SK-N-SH treated with all-trans-retinoic acid at 6 μM for 48 hours (cell line): ENCODE measurements at regions not wholly inside any gene's neighbourhood (a gene's known extent, or its start where the extent isn't known, plus 50 kb on each side); places are given as distances from the start of the nearest gene placed in this dataset.

Experiments
- ARNTL ChIP-seq: fragments of 450-650 bp; formaldehyde crosslinking; IDR thresholded peaks from 2 replicates; pipeline ENCODE4 v1.5.0; 2020; ENCODE audit warnings: low read depth, mild to moderate bottlenecking, moderate library complexity, borderline replicate concordance
- BACH2 ChIP-seq: fragments of 250-450 bp; sonication (Bioruptor Pico); IDR thresholded peaks from 2 replicates; pipeline ENCODE4 v1.9.0; 2021; ENCODE audit warnings: mild to moderate bottlenecking, borderline replicate concordance
- ESRRG ChIP-seq: fragments of 250-450 bp; sonication (Bioruptor Pico); IDR thresholded peaks from 2 replicates; pipeline ENCODE4 v1.6.1; 2021; ENCODE audit warnings: mild to moderate bottlenecking
- PPARA ChIP-seq: fragments of 250-450 bp; sonication (Bioruptor Pico); IDR thresholded peaks from 2 replicates; pipeline ENCODE4 v1.5.0; 2020; ENCODE audit warnings: mild to moderate bottlenecking, borderline replicate concordance
- RARB ChIP-seq: fragments of 250-450 bp; sonication (Bioruptor Pico); IDR thresholded peaks from 2 replicates; pipeline ENCODE4 v1.8.0; 2021; ENCODE audit warnings: mild to moderate bottlenecking, moderate library complexity
- ZFP3 ChIP-seq: fragments of 250-450 bp; sonication (Bioruptor Pico); IDR thresholded peaks from 2 replicates; pipeline ENCODE4 v1.5.0; 2020; ENCODE audit warnings: mild to moderate bottlenecking, moderate library complexity
- ZFP30 ChIP-seq: fragments of 450-650 bp; formaldehyde crosslinking; IDR thresholded peaks from 2 replicates; pipeline ENCODE4 v1.5.0; 2022; ENCODE audit warnings: mild to moderate bottlenecking, moderate library complexity
- ZNF70 ChIP-seq: fragments of 450-650 bp; formaldehyde crosslinking; IDR thresholded peaks from 2 replicates; pipeline ENCODE4 v1.5.0; 2020; ENCODE audit warnings: mild to moderate bottlenecking, moderate library complexity
- TF ChIP-seq, protein P1 (sequence below): fragments of 250-450 bp; sonication (Bioruptor Pico); IDR thresholded peaks from 2 replicates; pipeline ENCODE4 v1.5.1; 2021; ENCODE audit warnings: mild to moderate bottlenecking, moderate library complexity
- TF ChIP-seq, protein P2 (sequence below): fragments of 250-450 bp; sonication (Bioruptor Pico); IDR thresholded peaks from 2 replicates; pipeline ENCODE4 v1.5.1; 2020; ENCODE audit warnings: low read depth, mild to moderate bottlenecking, moderate library complexity

DNA sequence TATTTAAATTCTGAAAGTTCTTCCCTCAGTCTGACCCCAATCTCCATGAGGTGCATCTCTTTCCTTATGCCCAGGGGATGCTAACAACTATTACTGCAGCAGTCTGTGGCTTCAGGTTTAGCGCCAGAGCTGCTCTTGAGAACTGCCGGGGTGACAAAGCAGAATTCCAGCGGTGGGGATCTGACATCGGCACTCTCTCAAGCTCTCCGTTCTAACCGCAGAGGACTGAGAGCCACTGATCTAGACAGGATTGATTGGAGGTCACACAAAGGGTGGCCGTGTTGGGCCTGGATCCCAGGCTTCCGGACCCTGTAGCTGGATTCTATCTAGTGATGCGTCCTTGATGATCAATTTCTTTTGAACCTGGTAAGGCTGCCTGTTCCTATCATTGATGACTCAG lies 155.6 kb upstream of the TMEM132C start:
- TF ChIP-seq RARB (CRISPR knock-in tag) = no peak
- TF ChIP-seq ZFP3 (CRISPR knock-in tag) = no peak
- no peak for TF ChIP-seq BACH2
- TF ChIP-seq, protein P1, sequence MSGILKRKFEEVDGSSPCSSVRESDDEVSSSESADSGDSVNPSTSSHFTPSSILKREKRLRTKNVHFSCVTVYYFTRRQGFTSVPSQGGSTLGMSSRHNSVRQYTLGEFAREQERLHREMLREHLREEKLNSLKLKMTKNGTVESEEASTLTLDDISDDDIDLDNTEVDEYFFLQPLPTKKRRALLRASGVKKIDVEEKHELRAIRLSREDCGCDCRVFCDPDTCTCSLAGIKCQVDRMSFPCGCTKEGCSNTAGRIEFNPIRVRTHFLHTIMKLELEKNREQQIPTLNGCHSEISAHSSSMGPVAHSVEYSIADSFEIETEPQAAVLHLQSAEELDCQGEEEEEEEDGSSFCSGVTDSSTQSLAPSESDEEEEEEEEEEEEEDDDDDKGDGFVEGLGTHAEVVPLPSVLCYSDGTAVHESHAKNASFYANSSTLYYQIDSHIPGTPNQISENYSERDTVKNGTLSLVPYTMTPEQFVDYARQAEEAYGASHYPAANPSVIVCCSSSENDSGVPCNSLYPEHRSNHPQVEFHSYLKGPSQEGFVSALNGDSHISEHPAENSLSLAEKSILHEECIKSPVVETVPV (CRISPR knock-in tag) = no peak
- no peak for TF ChIP-seq ESRRG
- TF ChIP-seq, protein P2, sequence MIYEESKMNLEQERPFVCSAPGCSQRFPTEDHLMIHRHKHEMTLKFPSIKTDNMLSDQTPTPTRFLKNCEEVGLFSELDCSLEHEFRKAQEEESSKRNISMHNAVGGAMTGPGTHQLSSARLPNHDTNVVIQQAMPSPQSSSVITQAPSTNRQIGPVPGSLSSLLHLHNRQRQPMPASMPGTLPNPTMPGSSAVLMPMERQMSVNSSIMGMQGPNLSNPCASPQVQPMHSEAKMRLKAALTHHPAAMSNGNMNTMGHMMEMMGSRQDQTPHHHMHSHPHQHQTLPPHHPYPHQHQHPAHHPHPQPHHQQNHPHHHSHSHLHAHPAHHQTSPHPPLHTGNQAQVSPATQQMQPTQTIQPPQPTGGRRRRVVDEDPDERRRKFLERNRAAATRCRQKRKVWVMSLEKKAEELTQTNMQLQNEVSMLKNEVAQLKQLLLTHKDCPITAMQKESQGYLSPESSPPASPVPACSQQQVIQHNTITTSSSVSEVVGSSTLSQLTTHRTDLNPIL (CRISPR knock-in tag) = no peak
- TF ChIP-seq ZFP30 (CRISPR knock-in tag) = no peak
- TF ChIP-seq ZNF70 = no peak
- TF ChIP-seq PPARA (CRISPR knock-in tag) = no peak
- TF ChIP-seq ARNTL (CRISPR knock-in tag) = no peak
